ENCODE measurements at regions not wholly inside any gene's neighbourhood (a gene's known extent, or its start where the extent isn't known, plus 50 kb on each side); places are given as distances from the start of the nearest gene placed in this dataset.

GRCh38 chr12:123085730-123086487 is 65.0 kb downstream of the PITPNM2 start:
- no peak for DNase-seq (ENCODE audit: low spot score)

DNA sequence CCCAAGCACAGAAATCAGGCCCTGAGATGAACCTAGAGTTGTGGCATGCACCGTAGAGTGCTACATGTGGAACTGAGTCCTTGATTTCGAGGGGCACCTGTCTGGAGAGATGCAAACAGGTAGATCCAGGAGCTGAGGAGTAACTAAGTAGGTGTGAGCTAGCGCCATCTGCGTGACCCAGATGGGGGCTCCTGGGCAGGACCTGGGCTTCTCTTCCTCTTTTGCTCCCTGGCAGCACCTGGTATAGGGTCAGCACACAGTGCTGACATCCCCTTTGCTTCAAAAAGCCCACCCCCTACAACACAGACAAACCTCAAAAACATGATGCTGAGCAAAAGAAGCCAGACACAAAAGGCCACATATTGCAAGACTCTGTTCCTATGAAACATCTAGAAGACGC is 65.8 kb downstream of the PITPNM2 start:
- H3K27ac ChIP-seq = no peak overlapping the region
- TF ChIP-seq, protein P1, sequence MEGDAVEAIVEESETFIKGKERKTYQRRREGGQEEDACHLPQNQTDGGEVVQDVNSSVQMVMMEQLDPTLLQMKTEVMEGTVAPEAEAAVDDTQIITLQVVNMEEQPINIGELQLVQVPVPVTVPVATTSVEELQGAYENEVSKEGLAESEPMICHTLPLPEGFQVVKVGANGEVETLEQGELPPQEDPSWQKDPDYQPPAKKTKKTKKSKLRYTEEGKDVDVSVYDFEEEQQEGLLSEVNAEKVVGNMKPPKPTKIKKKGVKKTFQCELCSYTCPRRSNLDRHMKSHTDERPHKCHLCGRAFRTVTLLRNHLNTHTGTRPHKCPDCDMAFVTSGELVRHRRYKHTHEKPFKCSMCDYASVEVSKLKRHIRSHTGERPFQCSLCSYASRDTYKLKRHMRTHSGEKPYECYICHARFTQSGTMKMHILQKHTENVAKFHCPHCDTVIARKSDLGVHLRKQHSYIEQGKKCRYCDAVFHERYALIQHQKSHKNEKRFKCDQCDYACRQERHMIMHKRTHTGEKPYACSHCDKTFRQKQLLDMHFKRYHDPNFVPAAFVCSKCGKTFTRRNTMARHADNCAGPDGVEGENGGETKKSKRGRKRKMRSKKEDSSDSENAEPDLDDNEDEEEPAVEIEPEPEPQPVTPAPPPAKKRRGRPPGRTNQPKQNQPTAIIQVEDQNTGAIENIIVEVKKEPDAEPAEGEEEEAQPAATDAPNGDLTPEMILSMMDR (IDR thresholded peaks at IDR 0.05) = no peak
- no peak overlapping the region for H3K4me3 ChIP-seq
- no peak for DNase-seq (ENCODE audit: low spot score)

More at GRCh38 chr12:123085730-123086487, 65.0 kb downstream of the PITPNM2 start:
- H3K27ac ChIP-seq = no peak overlapping the region
- TF ChIP-seq, protein P1 (IDR thresholded peaks at IDR 0.05) = no peak
- no peak overlapping the region for H3K4me3 ChIP-seq

DNA sequence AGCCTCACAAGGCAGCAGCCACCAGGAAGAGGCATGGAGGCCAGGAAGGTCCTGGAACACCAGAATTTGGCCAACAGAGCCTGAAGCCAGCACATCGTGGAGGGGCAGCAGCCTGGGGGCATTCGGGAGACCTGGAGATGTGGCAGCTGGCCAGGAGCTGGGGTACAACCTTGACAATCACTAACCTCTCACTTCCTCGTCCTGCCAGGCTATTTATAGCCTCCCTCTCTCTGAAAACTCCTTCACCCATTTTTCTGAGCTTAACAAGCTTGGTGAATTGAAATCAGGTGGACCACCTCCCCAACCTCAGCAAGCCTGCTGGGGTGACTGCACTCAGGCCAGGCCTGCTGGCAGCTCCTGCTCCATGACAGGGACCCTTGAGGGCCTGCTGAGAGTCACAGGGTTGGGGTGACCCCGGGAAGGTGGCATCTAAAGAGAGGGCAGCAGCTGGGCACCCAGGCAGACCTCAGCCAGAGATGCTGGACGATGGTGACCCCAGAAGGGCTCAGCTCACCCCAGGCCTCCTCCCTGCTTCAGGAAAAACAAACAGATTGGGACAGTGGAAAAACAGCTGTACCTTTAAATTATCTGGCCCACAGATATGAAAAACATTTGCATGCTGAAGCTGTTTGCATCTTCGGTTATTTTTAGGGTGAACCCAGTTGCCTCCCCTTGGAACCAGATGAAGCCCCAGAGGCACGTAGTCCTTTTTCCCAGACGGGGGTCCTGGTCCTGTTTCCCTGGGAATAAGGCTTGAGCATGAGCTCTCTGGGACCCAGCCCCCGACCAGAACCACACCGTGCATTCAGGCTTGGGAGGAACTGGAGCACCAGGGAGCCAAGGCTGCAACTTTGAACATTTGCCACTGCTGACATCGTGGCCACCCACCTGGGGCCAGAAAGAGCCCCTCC is 67.0 kb downstream of the PITPNM2 start:
- no peak overlapping the region for H3K4me3 ChIP-seq
- no peak for DNase-seq (ENCODE audit: low spot score)
- TF ChIP-seq, protein P1 (IDR thresholded peaks at IDR 0.05) = no peak
- H3K27ac ChIP-seq = no peak overlapping the region

DNA sequence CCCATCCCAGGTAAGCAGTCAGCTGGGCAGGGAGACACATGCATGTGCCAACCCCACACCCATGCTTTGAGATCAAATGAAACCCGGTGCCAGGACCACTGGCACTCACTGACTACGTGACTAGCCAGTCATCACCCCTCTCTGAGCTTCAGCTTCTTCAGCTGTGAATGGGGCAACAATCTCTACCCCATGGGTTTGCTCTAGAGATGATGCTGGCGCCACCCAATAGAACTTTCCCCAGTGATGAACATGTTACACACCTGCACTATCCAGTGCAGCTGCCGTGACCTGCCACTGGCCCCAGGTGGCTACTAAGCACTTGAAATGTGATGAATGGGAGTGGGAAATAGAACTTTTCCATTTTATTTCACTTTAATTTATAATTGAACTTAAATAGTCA is 70.3 kb downstream of the PITPNM2 start:
- Histone ChIP-seq H3K27ac (no peak overlapping the region), H3K4me3 (no peak overlapping the region)
- TF ChIP-seq, protein P1 (IDR thresholded peaks at IDR 0.05) = no peak
- no peak for DNase-seq (ENCODE audit: low spot score)

- no peak for DNase-seq (ENCODE audit: low spot score)
- Histone ChIP-seq H3K27ac (no peak overlapping the region), H3K4me3 (no peak overlapping the region)
- TF ChIP-seq, protein P1 (IDR thresholded peaks at IDR 0.05) = no peak
Observed at GRCh38 chr12:123078531-123079155, 72.2 kb downstream of the PITPNM2 start.

DNA sequence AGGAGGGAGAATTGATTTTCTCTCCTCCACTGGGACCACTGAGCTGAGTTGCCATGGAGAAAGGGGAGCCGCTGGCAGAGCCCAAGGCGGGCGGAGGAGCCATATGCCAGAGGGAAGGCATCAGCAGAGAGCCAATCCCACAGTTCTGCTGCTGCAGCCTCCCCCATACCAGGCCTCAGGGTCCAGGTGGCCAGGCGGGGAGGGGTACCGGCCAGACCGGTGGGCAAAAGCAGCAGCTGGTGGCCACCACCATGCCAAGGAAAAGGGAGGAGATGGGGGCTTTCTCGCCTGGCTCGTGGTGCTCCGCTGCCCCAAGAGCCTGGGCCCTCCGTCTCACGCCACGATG is 72.8 kb downstream of the PITPNM2 start:
- no peak for DNase-seq (ENCODE audit: low spot score)
- Histone ChIP-seq H3K4me3 (no peak overlapping the region), H3K27ac (no peak overlapping the region)
- TF ChIP-seq, protein P1 (IDR thresholded peaks at IDR 0.05) = no peak
